Effector CD4-positive, alpha-beta T cell (primary cell): ENCODE measurements at regions not wholly inside any gene's neighbourhood (a gene's known extent, or its start where the extent isn't known, plus 50 kb on each side); places are given as distances from the start of the nearest gene placed in this dataset.

ENCODE experiments used
- DNase-seq: peaks from one replicate; pipeline ENCODE4 v3.0.0-alpha.2; 2020

DNA sequence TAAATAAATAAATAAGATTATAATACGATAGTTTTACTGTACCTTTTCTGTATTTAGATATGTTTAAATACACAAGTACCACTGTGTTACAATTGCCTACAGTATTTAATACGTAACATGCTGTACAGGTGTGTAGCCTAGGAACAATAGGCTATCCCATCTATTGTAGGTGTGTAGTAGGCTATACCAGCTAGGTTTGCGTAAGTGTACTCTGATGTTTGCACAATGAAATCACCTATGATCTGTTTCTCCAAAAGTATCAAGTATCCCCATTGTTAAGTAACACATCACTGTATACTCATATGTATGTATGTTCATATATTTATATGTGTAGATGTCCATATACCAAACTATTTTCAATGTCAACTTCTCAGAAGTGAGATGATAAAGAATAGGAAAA, 118.2 kb upstream of the RND3 start:
- DNase-seq = no peak

DNA sequence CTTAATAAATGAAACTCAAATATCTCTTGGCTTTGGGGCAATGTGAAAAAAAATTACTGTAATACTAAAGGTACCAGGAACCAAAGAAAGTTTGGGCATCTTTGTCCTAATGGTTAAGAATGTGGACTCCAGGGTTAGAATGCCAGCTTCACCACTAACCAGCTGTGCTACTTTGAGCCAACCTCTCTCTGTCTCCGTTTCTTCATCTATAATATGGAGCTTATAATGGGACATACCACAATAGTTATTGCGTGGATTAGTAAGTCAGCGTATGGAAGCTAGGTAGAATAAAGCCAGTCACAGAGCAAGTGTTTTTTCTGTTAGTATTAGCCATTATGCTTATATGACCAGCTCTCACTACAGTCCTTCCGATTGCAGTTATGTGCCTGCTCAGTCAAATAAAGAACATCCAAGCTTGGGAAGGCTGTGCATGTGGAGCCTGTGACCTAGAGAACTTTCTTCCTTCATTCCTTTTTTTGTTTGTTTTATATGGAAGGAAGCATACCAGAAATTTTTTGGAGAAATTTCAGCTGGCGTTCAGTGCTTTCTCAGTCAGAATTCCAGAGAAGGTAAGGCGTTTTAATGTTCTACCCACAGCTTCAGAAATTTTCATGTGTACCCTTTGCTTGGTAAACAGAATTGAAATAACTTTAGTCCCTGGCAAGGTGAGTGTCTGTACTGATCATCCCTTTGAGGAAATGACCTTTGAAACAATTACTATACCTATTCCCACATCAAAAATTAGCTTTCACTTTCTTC, 114.0 kb upstream of the RND3 start:
- DNase-seq = no peak

DNA sequence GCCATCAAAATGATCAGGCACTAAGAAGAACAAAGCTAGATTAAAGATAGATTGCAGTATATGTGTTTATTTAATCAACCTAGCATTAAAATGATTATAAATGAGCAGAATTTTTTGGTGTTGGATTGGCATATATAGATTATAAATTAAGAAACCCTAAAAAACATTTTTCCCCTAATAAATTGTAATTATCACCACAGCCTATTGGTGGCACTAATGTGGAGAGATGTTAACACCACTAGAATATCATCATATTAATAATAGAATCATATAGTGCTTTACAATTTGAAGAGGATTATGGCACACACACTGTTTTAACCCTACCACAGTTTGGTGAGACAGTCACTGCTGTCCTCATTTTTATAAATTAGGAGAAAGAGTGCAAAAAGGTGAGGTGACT, 112.4 kb upstream of the RND3 start:
- no peak for DNase-seq

DNA sequence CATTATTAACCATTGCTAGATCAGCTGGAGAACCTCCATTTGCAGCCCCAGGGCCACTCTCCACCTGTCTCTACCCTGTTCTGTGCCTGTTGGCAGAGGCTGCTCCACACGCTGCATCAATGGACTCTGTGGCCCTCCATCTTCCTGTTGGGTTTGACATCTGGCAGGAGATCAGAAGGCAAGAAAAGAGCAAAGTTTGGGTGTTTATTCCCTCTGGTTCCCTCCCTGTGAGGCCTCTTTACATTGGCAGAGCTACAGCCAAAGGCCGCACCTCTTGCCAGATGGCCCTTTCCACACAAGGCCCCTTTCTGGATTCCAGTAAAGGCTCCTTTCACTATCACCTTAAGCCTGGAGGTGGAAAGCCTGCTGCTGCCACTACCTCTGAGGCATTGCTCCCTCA, 110.9 kb upstream of the RND3 start:
- no peak for DNase-seq

DNA sequence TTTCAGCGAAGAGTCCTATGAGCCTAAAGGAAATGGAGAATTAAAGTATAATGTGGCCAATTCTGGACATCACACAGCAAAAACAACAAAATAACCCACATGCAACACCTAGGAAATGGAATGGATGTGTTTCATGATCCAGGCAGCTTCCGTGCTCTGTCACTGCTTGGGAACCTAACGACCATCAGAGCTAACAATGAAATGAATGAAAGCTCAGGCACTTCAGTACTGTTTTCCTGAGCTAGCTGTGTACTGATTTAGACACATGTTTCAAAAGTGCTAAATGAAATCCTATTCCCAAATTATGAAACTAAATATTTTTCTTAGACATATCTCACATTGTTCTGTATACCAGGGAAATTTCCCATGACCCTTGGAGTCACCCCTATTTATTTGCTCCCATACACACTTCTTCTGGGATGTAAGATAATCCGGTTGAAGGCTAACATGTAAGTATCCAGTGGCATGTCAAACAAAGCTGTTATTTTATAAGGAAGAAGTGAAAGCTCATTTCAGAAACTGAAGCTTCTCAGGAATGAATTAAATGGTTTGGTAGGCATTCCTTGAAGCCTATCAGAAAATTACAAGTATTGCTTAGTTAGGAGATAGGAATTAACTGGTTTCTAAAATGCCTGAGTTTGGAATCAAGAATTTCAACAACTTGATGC, 108.5 kb upstream of the RND3 start:
- no peak for DNase-seq

DNA sequence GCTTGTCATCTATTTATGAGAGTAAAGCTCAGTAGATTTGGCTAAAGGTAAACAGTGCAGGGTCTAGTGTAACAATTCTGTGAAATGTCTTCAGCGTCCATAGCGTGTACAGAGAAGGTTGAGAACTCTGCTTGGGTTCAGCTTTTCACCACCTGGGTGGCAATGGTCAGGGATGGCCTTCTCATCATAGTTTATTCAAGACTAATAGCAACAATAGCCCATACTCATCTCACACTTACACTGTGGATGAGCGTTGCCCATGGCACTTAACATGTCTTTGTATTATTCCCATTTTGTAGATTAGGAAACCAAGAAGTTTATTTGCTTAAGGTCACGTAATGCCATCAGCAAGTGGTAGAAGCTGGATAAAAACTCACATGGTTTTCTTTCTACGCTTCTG, 106.8 kb upstream of the RND3 start:
- DNase-seq = no peak

DNA sequence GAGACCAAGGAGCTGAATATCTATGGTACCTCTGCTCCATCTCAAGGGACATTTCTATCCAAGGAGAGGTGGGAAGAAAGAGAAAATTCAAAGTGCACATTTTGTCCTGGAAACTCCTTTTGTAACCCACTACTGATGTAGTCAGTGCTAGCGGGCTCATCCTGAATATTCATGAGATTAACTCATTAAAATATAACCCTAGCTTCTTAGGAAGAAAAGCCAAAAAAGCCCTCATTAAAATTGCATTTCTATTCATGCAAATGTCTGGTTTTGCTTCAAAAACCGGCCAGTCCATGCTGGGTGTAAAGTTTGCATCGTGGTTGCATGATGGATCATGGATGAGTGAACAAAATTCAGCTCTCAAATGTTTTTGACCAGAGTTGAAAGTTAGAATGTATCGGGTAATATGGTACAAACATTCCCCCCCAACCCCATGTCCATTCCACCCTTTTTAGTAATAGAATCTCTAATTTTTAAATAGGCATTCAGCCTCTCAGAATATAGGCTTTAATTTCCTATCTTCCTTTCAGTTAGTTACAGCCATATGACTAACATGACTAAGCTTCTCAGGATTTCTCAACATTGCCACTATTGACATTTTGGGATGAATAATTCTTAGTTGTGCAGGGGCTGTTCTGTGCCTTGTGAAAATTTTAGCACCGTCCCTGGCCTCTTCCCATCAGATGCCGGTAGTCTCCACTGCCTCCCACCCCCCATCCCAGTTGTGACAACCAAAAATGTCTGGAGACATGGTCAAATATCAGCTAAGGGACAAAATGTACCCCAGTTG, 104.2 kb upstream of the RND3 start:
- no peak for DNase-seq

DNA sequence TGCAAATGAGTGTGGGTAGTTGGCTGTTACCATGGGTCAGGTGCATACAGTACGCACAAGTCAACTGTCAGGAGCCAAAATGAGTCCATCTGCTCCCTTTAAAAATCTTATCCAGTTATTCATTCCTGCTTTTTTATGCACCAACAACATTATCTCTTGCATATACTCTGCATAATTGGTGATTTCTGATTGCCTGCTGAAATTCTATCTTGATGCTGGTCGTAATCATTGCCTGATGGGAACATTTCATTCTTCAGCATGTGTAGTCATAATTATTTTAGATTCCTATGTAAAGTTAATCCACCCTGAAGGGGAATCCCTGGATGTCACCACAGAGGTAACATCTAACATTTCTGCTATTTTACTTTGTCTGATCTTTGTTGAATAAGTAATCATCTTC, 102.2 kb upstream of the RND3 start:
- DNase-seq = no peak

GRCh38 chr2:150588506-150588870, 101.0 kb upstream of the RND3 start:
- no peak for DNase-seq

DNA sequence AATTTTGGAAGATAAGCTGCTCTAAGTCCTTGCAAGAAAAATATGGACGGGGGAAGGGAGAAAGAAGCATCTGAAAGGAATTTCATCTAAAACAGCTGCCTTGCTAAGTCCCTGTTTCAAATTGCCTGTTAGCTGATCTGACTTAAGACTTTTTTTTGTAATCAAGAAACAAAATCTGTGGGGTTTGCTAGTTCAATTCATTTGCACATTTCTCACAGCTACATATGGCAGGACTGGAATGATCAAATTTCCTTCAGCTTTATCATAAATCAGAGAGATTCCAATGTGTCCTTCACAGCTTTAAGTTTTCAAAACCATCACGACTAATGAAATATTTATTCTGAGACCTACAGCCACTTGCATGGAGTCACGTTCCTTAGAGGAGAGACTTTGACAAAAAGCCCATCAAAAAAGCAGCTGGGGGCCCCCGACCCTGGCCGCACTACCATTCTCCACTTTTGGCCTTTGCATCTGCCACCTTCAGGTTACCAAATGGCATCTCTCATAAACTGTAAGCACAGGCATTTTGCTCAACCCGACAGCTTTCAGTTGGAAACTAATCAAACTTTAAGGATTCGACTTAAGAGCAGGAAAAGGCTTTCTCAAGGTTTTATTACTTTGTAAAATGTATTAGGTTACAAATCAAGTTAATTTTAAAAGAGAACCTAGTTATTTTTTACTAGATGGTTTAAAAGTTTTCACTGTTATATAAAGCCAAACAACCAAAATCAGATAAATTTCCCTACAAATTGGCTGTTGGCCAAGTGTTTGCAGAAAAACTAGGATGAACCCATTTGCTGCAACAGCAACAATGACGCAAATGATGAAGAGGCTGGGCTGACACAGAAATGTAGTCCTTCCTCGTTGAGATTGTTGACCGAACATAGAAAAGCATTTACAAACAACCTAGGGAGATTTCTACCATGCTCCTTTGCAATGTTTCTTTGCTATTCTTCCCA, 100.4 kb upstream of the RND3 start:
- DNase-seq = no peak

- no peak for DNase-seq
Measured at GRCh38 chr2:150586858-150587257, 99.4 kb upstream of the RND3 start.

GRCh38 chr2:150585221-150585971, 97.9 kb upstream of the RND3 start:
- DNase-seq = no peak

- DNase-seq = no peak
Measured at GRCh38 chr2:150584081-150584480, 96.6 kb upstream of the RND3 start.

DNA sequence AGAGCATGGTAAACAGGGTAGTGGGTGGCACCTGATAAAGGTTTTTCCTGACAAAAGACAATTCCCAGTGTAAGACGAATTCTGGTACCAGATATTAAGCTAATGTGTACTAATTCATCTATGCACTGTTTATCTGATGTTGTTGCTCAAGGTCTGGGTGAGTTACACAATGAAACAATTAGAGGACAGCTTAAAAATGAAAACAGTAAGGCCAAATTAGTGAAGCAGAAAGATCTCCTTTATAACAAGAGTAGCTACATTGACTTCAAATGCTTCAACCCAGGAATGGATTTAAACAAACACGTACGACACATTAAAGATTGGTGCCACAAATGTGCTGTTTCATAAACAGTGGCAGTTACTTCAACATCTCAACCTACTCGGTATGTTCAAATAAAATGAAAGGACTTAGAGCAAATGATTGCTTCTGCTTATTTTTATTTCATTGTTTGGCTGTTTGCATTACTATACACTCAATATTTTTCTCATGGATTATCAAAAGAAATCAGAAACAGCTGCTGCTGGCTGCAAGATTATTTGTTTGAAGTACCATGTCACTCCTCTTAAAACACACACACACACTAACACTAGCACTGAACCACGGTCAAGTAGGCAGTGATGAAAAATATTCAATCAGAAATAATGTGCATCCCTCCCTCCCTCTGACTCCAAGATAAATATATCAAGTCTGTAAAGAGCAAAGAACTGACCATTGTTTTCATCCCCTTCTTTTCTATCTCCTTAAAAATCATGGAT, 94.4 kb upstream of the RND3 start:
- DNase-seq = no peak

- no peak for DNase-seq
Measured at GRCh38 chr2:150578481-150578880, 91.0 kb upstream of the RND3 start.

DNA sequence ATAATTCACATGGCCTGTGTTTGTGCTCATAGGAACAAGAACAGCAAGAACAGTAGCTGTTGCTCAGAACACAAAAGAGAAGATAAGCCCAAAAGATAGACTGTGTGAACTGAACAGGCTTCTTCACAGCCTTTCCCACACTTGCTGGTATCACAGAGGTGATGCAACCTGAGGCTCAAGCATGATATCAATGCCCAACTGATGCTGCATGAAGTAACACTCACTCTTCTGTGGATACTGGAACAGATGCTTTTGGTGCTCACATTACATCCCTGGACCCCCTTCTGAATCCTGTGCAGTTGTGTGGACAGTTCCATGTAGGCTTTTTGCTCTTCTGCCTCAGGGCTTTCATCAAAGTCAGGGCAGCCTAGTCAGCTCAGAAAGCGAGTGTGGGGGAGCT, 88.4 kb upstream of the RND3 start:
- DNase-seq = no peak

- no peak for DNase-seq
Measured at GRCh38 chr2:150572961-150573395, 85.5 kb upstream of the RND3 start.

DNA sequence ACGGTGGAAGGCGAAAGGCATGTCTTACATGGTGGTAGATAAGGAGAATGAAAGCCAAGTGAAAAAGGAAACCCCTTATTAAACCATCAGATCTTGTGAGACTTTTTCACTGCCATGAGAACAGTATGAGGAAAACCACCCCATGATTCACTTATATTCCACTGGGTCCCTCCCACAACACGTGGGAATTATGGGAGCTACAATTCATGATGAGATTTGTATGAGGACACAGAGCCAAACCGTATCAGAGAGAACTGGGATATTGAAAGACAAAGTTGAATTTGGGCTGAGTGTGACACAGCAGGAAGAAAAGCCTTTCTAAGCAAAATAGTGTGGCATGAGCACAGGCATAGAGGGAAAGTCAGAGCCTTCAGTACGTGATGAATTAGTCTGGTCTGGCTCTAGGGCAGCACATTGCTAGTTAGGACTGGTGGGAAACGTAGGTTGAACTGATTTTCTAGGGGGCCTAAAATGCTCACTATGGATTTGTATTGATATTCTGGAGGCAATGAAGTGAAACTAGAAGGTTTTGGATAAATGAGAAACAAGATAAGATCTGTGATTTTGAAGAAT, 84.8 kb upstream of the RND3 start:
- DNase-seq = no peak

- DNase-seq = no peak
Measured at GRCh38 chr2:150571121-150571520, 83.7 kb upstream of the RND3 start.

DNA sequence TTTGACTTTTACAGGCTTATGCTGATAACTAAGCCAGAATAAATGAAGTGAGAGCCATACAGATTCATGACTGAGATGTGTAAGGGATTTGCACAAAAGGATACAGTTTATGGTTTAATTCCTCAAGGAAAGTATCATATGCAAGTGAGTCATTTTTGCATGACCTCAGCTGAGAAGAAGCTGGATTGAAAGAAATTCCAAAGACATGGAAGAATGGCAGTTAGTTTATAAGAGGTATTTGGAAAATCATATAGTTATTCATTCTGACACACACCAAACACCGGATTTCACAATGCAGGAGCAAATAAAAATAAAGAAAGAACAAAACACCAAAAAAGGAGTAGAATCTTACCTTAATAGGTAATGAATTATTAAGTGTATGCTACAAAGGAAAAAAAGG, 83.2 kb upstream of the RND3 start:
- DNase-seq = no peak

DNA sequence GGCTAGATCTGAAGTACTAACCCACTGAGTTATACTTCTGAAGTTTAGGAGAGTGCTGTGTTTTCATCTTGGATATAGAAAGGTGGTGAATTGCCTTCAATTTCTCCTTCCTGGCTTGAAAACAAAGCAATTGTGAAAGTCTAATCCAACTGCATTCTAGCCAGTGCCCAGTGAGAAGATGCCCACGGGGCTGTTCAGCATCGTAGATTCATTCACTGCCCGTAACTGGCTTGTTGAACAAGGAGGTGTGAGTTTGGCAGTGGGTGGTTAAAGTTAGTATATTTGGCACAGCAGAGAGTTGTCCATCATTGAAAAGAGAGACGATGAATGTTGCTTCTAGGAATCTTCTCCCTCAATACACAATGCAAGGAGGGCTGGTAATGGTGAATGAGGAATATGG, 82.3 kb upstream of the RND3 start:
- DNase-seq = no peak
